ENCODE measurements at regions not wholly inside any gene's neighbourhood (a gene's known extent, or its start where the extent isn't known, plus 50 kb on each side); places are given as distances from the start of the nearest gene placed in this dataset.

DNA sequence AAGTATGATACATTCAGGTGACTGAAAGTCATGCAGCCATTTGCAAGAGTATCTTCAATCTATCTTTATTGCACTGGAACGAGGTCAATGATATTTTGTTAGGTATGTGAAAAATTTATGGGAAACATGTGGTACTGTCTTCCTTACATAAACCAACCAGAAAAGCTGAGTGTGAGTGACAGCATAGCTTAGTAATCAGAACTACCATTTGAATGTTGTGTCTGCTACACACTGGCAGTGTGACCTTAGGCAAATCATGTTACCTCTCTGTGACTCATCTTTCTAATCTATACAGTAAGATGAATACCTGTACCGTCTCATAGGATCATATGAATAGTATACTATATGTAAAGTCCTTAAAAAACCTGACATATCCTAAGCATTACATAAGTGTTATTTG is 337.9 kb upstream of the IL12A start:
- H3K4me3 ChIP-seq (ENCODE audit: low read depth, low read length), result no peak overlapping the region
- TF ChIP-seq MYC (IDR thresholded peaks at IDR 0.05; ENCODE audit: low read depth, low read length), result no peak
- TF ChIP-seq, protein P1, sequence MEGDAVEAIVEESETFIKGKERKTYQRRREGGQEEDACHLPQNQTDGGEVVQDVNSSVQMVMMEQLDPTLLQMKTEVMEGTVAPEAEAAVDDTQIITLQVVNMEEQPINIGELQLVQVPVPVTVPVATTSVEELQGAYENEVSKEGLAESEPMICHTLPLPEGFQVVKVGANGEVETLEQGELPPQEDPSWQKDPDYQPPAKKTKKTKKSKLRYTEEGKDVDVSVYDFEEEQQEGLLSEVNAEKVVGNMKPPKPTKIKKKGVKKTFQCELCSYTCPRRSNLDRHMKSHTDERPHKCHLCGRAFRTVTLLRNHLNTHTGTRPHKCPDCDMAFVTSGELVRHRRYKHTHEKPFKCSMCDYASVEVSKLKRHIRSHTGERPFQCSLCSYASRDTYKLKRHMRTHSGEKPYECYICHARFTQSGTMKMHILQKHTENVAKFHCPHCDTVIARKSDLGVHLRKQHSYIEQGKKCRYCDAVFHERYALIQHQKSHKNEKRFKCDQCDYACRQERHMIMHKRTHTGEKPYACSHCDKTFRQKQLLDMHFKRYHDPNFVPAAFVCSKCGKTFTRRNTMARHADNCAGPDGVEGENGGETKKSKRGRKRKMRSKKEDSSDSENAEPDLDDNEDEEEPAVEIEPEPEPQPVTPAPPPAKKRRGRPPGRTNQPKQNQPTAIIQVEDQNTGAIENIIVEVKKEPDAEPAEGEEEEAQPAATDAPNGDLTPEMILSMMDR (IDR thresholded peaks at IDR 0.05; ENCODE audit: low read depth, low read length), result no peak
- TF ChIP-seq POLR2A (IDR thresholded peaks at IDR 0.05; ENCODE audit: extremely low read depth, insufficient read length), result no peak
- TF ChIP-seq, protein P2, sequence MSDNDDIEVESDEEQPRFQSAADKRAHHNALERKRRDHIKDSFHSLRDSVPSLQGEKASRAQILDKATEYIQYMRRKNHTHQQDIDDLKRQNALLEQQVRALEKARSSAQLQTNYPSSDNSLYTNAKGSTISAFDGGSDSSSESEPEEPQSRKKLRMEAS (IDR thresholded peaks at IDR 0.05; ENCODE audit: low read depth, low read length), result no peak
- no peak for DNase-seq (ENCODE audit: low read depth)

DNA sequence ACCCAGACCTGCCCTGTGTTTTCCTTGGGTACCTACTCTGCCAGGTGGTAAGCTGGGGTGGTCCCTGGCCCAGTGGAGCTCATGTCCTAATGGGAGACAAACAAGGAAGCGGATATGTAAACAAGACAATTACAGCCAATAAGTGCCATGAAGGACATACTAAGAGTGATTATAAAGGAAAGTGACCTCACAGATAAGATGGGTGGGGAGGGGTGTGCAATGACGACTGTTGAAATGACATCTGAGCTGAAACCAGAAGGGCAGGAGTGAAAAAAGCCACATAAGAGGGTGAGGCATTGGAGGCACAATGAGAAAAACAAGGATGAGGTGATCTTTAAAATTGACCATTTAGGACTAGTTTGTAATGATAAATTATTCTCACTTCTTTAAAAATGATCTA is 336.2 kb upstream of the IL12A start:
- no peak for DNase-seq (ENCODE audit: low read depth)
- TF ChIP-seq, protein P1 (IDR thresholded peaks at IDR 0.05; ENCODE audit: low read depth, low read length), result no peak
- TF ChIP-seq, protein P2 (IDR thresholded peaks at IDR 0.05; ENCODE audit: low read depth, low read length), result no peak
- TF ChIP-seq POLR2A (IDR thresholded peaks at IDR 0.05; ENCODE audit: extremely low read depth, insufficient read length) (no peak), MYC (IDR thresholded peaks at IDR 0.05; ENCODE audit: low read depth, low read length) (no peak)
- no peak overlapping the region for H3K4me3 ChIP-seq (ENCODE audit: low read depth, low read length)

DNA sequence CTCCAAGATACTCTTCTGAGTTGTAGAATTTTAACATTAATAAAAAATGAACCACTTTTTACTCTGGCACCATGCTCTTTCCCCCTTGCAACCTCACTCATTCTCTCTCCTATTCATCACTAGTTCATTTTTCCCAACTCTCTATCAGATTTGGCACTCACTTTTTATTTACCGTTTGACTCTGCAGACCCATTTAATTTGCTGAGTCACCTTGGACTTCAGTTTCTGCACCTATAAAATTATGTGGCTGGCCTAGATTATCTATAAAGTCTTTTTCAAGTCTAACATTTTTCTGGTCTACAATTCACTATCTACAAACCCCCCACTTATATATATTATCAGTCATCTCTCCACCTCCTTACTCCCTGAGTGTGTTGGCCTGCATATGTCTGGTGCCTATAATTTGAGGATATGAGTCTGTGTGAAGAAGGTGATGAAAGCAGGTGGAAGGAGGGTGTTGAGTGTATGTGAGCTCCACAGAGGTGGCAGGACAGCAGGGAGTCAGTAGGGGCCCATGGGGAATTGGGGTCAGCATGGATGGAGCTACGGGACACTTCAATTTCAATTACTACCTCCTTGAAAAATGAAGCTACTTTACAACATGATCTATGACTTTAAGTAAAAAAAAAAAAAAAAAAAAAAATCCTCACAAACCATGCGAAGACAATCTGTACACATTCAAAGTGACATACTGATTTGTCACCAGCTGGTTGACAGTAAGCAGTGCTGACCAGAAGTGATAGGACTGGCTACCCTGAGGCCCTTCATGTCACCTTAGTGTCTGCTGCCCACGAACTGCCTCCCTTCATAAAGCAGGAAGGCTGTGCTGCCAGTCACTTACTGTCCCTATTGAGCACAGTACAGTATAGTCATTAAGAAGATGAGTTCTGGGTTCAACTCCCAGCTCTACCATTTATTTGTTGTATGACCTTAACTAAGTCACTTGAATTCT is 334.2 kb upstream of the IL12A start:
- TF ChIP-seq, protein P1 (IDR thresholded peaks at IDR 0.05; ENCODE audit: low read depth, low read length), result no peak
- TF ChIP-seq POLR2A (IDR thresholded peaks at IDR 0.05; ENCODE audit: extremely low read depth, insufficient read length) (no peak), MYC (IDR thresholded peaks at IDR 0.05; ENCODE audit: low read depth, low read length) (no peak)
- TF ChIP-seq, protein P2 (IDR thresholded peaks at IDR 0.05; ENCODE audit: low read depth, low read length), result no peak
- H3K4me3 ChIP-seq (ENCODE audit: low read depth, low read length), result no peak overlapping the region
- DNase-seq (ENCODE audit: low read depth), result no peak

DNA sequence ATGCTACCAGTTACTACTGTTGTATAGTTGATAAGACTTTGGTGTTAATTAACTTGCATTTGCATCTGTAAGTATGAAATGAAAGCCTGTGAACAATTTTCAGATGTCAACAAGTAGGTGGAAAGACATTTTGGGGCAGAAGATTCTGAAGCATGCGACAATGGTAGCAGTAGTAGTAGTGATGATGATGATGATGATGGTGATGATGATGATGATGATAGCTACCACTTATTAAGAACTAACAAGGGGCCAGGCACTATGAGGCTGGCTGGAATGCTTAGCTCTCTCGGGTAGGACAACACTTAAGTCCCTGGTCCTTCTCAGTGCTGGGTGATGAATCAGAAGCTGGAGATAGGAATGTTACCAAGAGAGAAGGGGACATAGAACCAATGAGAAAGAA is 333.4 kb upstream of the IL12A start:
- TF ChIP-seq, protein P1 (IDR thresholded peaks at IDR 0.05; ENCODE audit: low read depth, low read length), result no peak
- no peak for TF ChIP-seq POLR2A (IDR thresholded peaks at IDR 0.05; ENCODE audit: extremely low read depth, insufficient read length)
- no peak for TF ChIP-seq MYC (IDR thresholded peaks at IDR 0.05; ENCODE audit: low read depth, low read length)
- TF ChIP-seq, protein P2 (IDR thresholded peaks at IDR 0.05; ENCODE audit: low read depth, low read length), result no peak
- no peak for DNase-seq (ENCODE audit: low read depth)
- H3K4me3 ChIP-seq (ENCODE audit: low read depth, low read length), result no peak overlapping the region

DNA sequence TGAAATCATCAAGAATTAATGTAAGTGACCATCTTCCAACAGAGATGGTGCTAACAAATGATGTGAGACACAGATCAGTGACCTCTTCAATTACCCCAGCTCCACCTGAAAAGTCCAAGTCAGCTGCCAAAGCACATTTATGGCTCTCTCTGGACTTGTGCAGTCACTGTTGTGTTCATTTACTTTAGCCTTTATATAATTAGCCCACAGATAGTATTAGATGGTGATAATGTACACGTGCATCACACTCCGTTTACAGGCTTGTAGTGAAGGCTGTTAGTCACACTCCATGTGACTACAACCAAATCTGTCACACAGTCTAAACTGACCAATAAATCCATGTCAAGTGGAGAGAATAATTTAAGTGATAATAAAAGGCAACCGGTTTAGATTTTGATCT is 331.5 kb upstream of the IL12A start:
- no peak for DNase-seq (ENCODE audit: low read depth)
- H3K4me3 ChIP-seq (ENCODE audit: low read depth, low read length), result no peak overlapping the region
- TF ChIP-seq MYC (IDR thresholded peaks at IDR 0.05; ENCODE audit: low read depth, low read length) (no peak), POLR2A (IDR thresholded peaks at IDR 0.05; ENCODE audit: extremely low read depth, insufficient read length) (no peak)
- TF ChIP-seq, protein P1 (IDR thresholded peaks at IDR 0.05; ENCODE audit: low read depth, low read length), result no peak
- TF ChIP-seq, protein P2 (IDR thresholded peaks at IDR 0.05; ENCODE audit: low read depth, low read length), result no peak

Measured in NB4 (cell line).